Stimulated activated CD8-positive, alpha-beta memory T cell treated with anti-CD3 and anti-CD28 coated beads, Interleukin-7, amount 100 ng/mL, for 24 hours (primary cell): ENCODE measurements at regions not wholly inside any gene's neighbourhood (a gene's known extent, or its start where the extent isn't known, plus 50 kb on each side); places are given as distances from the start of the nearest gene placed in this dataset.
"Not testable (repeated sequence)": the region's sequence is repeated elsewhere in the genome, so short reads cannot be mapped to it uniquely, and the experiment has no call there.

ENCODE experiments used
- DNase-seq: peaks from one replicate; pipeline ENCODE4 v3.0.0-alpha.2; 2020; ENCODE audit warnings: low read depth

DNA sequence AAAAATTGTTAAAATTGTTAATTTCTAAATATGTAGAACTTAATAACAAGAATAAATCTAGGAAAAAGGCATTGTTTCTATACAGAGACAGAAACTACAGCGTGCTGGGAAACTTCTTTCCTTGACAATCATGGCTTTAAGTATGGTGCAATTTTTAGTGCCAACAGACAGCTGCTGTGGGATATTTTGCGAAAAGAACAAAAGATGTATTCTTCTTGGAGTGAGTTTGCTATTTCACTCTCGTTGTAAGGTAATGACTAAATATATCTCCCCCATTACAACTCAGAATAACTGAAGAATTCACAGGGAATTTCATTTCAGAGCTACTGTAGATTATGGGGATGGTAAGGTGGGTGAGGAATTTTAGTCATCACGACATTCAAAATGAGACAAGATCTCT lies 2055.0 kb upstream of the ACO1 start:
- no peak for DNase-seq

DNA sequence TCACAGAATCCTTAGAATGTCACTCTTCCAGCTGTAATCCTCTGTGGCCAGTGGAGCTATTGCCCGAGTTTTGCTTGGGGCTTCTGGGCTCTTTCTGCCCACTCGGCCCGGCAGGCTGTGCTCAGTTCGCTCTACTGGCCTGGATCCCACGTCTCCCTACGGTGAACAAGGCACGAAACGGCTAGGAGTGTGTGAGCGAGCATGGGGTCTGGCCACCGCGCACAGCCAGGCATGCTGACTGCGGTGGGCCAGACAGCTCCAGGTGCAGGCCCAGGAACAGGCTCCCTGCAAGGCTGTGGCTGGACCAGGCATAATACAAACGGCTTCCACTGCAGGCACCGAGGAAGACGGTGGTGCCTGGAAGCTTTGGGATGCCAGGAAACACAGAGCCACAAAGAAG lies 2035.5 kb upstream of the ACO1 start:
- no peak for DNase-seq

DNA sequence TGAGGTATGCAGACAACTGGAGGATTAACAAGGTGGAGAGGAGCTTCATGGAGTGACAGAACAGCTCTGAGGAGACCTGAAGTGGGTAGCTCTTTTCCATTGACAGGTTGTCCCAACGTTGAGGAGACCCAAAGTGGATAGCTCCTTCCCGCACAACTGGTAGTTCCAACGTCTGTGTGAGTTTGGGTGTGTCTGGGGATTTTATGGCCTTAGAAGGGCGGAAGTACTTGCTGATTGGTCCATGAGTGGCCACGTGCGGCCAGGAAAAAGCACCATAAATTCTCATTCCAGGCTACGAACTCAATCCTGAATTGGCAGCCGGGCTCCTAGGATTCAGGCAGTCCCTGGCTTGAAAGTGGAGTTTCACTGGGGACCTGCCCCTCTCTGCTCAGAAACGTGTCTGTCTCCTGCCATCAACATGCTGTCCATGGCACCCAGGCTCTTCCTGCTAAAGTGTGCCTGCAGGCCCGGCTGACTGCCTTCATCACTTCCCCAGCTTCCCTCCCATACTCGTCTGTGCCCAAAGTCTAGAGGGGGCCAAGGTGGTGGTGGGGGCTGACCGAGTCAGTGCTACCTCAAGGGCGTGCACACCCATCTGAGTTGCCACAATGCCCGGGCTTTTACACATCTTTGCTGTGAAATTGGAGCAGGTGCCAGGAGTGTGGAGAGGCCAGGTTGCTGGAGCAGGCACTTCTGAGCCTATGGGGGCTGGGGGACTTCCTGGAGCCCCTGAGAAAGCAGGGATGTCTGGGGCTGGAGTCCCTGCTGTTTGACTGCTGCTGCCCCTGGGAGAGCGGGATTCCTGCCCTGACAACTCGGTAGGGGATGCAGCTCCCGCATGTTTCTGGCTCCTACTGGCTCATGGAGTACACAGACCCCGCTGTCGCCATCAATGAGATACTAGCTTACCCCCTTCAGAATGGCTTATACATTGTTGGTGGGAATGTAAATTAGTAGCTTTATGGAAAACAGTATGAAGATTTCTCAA lies 2034.6 kb upstream of the ACO1 start:
- no peak for DNase-seq

DNA sequence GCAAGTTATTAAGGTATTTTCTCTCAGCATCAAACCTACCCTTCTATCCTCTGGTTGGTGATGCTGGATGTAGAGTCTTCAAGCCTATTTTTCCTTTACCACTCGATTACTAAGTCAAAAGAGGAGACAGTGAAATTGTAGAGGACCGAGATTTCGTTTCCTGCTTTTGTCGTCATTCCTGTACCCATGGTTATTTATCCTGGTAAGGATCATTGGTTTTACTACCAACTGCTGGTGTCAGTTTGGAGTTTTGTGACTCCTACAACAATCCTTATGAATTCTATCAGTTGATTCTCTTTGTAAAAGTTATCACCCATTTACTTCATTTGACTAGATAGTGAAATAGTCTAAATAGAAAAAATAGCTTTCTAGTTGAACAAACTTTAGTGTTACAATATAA lies 2028.2 kb upstream of the ACO1 start:
- DNase-seq: no peak

DNA sequence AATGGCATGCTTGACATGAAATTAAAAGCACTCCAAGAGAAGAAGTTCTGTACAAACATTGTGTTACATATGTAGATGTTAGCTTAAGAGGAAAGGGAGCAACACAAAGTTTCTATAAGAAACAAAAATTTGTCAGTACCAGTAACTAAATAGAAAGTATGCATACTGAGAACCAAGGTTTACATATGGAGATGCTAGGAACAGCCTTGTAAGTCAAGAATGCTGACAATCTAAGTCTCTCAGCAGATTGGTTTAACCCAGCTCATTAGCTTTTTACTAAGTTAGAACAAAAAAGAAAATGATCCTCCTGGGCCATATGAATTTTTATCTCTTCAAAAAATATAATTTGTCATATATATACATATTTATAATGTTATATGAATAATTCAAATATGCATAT lies 2022.1 kb upstream of the ACO1 start:
- DNase-seq: no peak

DNA sequence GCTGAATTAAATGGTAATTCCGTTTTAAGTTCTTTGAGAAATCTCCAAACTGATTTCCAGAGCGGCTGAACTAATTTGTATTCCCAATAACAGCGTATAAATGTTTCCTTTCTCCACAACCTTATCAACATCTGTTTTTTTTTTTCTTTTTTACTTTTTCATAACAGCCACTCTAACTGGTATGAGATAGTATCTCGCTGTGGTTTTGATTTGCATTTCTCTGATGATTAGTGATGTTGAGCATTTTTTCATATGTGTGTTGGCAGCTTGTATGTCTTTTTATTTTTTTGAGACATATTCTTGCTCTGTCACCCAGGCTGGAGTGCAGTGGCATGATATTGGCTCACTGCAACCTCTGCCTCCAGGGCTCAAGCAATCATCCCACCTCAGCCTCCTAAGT lies 2018.3 kb upstream of the ACO1 start:
- DNase-seq: not testable (repeated sequence)

DNA sequence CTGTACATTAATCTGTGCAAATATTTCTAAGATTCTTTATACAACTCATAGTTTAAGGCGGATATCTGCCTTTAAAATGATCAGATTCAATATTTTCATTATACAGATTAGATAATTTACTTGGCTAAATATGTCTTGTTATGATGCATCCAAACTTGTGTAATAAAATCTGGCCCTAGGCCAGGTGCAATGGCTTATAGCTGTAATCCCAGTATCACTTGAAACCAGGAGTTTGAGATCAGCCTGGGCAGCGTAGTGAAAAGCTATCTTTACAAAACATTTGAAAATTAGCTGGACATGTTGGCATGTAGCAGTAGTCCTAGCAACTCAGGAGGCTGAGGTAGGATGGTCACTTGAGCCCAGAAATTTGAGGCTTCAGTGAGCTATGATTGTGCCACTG lies 2002.2 kb upstream of the ACO1 start:
- DNase-seq: no peak

DNA sequence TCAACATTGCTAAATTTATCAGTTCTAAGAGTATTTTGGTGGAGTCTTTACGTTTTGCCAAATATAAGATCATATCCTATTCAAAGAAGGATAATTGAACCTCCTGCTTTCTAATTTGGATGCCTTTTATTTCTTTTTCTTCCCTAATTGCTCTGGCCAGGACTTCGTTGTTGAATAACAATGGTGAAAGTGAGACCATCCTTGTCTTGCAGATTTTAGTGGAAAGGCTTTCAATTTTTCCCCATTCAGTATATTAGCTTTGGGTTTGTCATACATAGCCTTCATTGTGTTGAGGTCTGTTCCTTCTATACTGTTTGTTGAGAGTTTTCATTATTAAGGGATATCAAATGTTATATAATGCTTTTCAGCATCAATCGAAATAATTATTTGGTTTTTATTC lies 1974.2 kb upstream of the ACO1 start:
- DNase-seq: no peak

DNA sequence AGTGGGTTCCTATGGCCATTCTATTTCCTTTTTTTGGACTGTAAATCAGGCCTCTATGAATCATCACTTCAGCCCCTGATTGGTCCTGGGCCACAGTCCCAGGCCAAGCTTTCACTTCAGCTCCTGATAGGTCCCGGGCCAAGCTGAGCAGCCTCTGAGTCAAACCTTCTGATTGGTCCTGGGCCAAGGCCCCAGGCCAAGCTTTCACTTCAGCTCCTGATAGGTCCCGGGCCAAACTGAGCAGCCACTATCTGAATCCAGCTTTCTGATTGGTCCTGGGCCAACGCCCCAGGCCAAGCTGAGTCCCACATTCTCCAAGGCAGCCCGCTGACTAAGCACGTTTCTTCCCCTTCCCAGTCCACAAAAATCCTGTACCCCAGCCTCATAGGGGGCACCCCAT lies 1972.9 kb upstream of the ACO1 start:
- DNase-seq: no peak

DNA sequence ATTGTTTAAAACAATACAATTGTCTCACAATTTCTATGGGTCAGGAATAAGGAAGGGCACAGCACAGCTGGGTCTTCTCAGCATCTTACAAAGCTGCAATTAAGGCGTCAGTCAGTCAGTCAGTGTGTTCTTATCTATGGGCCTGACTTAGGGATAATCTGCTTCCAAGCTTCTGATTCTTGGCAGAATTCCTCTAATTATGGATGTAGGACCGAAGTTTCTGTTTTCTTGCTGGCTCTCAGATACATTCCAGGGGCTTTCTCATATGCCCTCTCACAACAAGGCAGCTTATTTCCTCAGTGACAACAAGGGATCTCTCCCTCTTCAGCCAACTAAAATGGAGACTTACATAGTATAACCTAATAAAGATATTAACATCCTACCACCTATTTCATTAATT lies 1925.3 kb upstream of the ACO1 start:
- DNase-seq: no peak

DNA sequence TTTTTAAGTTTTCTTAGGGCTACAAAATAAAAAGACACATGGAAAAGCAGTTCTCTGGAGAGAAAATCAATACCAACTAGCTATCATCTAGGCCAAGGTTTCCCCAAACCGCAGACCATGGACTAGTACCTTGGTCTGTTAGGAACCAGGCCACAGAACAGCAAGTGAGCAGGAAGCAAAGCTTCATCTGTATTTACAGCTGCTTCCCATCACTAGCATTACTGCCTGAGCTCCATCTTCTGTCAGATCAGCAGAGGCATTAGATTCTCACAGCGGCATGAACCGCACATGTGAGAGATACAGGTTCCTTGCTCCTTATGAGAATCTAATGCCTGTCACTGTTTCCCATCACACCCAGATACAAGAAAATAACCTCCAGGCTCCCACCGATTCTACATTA lies 1907.6 kb upstream of the ACO1 start:
- no peak for DNase-seq

DNA sequence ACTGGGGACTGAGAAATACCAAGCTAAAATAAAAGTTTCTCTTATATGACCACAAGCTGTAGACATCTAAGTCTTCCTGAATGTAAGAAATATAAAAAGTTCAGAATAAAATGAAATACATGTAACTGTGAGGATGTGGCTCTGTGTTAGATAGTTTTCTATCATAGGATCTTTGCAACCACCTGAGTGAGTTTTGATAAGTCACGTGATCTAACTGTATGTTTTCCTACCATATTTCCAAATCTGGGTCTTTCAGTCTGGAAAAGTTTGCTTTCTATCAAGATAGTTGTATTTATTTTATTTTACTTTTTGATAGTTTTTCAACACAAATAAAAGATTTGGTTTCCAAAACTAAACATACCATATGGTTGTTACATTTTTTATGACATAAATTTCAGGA lies 1905.8 kb upstream of the ACO1 start:
- no peak for DNase-seq

DNA sequence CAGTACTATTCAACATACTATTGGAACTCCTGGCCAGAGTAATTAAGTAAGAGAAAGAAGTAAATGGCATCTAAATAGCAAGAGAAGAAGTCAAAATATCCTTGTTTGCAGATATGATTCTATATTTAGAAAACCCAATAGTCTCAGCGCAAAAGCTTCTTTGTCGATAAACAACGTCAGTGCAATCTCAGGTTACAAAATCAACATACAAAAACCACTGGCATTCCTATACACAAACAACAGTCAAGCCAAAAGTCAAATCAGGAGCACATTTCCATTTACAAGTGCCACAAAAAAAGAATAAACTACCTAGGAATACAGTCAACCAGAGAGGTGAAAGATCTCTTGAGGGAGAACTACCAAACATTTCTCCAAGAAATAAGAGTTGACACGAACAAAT lies 1901.9 kb upstream of the ACO1 start:
- DNase-seq: no peak

DNA sequence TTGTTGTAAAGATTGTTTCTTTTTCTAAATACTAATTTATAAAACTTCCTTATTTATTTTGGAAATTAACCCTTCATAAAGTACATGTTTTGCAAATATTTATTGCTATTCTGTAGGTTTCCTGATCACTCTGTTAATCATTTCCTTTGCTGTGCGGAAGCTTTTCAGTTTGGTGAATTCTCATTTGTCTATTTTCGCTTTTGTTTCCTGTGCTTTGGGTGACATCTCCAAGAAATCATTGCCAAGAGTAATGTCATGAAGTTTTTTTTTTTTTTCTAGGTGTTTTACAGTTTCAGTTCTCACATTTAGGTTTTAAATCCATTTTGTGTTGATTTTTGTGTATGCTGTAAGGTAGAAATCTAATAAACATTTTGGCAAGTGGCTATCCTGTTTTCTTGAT lies 1899.8 kb upstream of the ACO1 start:
- DNase-seq: no peak

DNA sequence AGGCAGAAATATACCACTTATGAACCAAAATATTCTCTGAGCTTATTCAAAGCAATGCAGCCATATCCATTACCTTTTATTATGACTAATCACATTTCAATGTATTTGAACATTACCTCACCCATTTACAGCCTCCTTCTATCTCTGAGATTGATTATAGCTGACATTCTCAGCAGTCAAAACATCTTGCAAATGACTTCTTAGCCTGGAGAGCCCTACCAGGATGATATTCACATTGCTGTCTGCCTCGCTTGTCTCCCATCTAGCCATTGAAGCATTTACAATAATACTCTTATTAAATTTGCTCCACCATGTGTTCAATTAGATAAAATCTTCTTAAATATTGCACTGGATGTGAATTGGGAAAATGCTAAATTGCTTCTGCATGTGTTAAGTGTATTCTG lies 1879.9 kb upstream of the ACO1 start:
- no peak for DNase-seq

DNA sequence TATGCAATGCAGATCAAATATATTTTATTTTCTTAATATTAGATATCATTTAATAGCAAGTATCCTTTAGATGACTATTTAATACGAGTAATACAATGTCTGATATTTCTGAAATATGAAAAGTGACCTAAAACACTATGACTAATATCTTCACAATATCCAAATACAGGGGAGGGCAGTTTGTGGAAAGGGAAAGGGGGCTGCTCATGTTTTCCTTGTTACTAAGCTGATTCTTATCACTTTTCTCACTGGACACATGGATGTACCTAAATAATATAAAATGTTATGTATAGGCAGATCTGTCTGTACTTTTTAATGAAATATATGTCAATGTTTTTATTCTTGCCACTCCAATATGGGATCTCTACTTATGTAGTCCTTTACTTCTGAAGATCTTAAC lies 1879.1 kb upstream of the ACO1 start:
- no peak for DNase-seq

DNA sequence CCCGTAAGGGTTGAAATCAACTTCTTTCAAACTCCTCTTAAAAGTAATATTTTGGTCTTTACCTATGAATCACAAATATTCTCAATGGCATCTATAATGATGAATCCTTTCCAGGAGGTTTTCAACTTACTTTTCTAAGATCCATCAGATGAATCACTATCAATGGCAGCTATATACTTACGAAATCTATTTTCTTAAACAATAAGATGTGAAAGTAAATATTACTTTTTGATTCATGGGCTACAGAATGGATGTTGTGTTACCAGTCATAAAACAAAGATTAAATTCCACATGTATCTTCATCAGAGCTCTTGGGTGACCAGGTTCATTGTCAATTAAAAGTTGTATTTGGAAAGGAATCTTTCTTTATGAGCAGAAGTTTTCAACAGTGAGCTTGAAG lies 1877.7 kb upstream of the ACO1 start:
- no peak for DNase-seq

DNA sequence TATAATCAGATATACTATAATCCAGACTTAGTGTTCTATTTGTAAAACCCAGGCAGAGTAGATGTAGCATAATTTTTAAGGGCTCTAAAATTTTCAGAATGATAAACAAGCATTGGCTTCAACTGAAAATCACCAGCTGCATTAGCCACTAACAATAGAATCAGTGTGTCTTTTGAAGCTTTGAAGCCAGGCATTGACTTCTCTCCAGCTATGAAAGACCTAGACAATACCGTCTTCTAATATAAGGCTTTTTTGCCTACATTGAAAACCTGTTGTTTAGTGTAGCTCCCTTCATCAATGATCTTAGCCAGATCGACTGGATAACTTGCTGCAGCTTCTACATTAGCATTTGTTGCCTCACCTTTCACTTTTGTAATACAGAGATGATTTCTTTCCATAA lies 1877.3 kb upstream of the ACO1 start:
- no peak for DNase-seq

DNA sequence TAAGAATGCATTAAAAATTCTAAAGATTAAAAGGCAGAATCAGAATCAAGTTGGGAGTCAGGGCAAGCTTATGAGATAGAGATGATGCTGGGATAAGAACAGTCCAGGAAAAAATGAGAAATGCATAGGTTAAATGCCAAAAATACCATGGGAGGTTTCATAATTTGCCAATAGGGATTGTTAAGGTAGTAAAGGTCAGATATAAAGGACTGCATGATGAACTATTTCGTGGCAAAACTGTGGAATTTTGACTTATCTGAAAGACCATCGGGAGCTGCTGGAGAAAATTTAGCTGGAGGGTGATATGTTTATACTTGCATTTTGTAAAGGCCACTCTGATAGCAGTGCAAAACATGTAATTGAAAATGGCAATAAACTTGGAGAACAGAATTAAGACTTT lies 1872.8 kb upstream of the ACO1 start:
- DNase-seq: no peak

DNA sequence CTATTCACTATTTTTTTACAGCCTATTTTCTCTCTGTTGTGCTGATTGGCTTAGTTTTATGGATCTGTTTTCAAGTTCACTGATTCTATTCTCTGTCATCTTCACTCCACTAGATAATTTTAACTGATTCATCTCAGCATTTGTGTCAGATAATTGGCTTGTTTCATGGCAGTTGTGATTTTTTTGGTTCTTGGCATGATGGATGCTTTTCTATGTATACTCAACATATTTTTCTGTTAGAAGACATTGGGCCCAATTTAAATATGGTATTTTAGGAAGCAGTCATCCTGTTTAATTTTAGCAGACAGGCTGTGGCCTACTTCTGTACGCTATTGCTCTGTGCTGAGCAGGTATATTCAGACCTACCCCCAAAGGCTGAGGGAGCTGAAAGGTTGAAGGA lies 1865.3 kb upstream of the ACO1 start:
- no peak for DNase-seq

DNA sequence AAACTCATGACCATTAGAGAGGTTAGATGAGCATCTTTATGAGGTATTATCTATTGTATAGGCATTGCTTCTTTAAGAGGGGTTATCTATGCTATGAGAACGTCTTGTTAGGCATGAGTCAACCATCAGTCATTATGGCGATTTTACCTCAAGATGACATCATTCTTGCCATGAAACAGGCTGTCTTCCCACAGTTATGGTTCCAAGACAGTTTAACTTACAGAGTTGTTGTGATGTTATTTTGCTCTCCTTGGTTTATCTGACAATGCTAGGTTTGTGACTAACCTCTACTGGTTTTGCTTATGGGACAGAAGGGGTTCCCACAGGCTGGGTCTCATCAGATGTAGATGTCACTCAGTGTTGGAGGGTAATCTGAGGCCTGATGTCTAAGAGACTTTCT lies 1864.7 kb upstream of the ACO1 start:
- DNase-seq: no peak

DNA sequence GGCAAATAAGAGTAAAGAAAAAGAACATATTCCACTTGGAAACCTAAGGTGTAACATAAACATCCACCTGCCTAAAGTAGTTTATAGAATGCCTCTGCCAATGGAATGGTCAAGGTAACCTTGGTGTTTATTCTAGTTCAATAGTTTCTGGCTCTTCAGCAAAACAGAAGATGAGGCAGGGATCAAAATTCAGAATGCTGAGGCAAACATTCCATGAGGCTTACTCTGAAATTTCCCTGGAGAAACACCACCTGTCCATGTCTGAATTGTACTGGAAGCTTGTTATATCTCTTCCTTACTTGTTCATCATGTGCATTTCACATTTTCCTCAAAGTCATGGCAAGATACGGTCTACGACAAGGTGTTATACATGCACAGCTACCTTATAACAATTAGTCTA lies 1862.4 kb upstream of the ACO1 start:
- no peak for DNase-seq

DNA sequence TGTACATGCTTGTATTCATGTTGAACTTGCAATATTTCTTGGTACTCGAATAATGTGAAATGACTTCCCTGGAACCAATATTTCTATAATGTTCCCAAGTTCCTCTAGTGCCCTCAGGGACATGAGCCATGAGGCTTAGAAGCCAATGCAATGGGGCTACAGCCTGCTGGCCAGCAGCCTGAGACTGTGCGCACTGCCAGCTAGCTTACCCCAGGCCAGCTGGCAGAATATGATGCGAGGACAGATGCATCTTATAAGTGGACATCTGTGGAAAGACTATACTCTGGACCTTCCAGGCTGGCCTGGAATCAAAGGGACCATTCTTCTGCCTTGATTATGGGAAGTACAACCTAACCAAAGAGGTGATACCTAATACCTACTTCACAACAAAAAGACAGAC lies 1862.0 kb upstream of the ACO1 start:
- no peak for DNase-seq

DNA sequence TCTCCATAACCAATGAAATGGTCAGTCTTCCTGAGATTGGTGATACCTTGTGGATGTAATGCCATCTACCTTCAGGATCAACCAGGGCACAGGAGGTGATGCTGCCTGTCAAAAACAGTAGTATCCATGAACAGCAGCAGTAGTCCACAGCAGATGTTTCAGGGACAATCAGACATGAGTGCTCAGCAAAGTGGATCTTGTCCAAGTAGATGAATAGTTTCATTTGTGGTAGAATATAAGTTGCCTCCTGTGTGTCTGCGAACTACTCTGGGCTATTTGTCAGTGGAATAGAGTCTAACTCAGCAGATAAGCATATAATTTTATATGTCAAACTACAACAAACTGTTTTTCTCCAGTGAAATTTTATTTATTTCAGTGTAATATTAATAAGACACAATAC lies 1860.1 kb upstream of the ACO1 start:
- DNase-seq: no peak
